Ureter (tissue), 1 donor: ENCODE measurements at regions not wholly inside any gene's neighbourhood (a gene's known extent, or its start where the extent isn't known, plus 50 kb on each side); places are given as distances from the start of the nearest gene placed in this dataset.

ENCODE experiments used
- DNase-seq: peaks from one replicate; pipeline ENCODE4 v3.0.0-alpha.2; 2020; ENCODE audit warnings: low spot score
- donor health status: DM: yes; HTN: yes; CAD: no.

DNA sequence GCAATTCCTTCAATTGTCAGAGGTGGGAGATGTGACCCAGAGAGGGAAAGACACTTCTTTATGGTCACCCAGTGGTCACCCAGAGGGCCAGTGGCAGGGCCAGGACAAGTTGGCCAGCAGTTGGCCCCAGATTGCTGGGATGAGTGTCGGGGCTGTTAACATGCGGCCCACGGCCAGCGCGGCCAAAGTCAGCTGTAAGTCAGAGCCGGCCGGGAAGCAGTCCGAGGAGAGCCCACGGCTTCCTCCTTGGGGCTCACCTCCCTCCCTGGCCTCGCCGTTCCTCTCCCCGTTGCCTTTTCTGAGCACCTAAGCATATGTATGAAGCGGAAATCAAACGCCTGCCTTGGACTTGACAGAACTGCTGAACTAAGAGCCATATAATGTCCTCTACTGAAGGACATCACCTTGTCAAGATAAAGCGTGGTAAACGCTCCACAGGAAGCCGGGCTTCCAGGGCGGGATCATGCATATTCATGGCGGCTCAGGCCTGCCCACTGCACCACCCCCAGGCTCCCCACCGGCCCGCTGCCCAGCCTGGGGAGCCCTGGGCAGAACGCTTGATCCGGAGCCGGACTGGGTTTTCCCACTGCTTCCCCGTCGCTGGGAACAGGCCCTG is 245.4 kb upstream of the POU3F1 start:
- DNase-seq = no peak

DNA sequence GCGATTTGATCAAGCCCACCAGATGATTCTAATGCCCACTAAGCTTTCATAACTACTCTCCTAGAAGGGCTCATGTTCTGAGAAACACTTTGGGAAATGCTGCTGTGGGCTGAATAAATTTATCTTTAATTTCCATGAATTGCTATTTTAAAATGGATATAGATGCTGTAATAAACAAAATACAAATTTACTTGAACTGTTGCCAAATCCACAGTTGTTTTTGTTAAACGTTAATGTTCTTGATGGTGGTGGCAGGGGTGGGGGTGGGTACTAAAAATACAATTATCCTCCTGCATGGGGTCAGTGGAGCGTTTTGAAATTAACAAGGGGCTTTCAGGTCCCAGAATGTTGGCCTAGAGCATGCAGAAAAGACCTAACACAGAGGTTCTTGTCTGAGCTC is 244.7 kb upstream of the POU3F1 start:
- DNase-seq = no peak

DNA sequence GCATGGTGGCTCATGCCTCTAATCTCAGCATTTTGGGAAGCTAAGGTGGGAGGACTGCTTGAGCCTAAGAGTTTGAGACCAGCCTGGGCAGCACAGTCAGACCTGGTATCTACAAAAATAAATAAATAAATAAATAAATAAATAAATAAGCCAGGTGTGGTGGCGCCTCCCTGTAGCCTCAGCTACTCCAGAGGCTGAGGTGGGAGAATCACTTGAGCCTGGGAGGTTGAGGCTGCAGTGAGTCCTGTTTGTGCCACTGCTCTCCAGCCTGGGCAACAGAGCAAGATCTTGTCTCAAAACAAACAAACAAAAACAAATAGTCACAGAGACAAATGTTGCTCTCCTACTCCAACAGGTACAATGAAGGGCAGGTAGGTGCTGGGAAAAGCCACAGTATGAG is 242.4 kb upstream of the POU3F1 start:
- no peak for DNase-seq

DNA sequence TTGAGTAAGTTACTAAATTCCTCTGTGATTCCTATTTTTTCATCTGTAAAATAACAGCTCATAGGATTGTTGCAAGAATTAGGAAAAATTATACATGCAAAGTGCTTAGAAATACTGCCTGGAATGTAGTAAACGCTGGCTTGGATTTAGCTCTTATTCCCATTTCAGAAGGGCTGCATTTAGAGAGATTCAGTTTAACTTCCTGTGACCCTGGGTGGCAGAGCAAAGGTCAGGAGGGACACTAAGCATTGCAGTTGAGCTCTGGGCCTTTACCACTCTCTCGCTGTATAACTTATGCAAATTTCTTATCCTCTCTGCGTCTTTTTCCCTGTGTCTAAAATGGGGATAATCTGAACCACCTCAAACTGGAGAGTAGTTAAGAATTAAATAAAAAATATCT is 241.0 kb upstream of the POU3F1 start:
- DNase-seq = no peak

DNA sequence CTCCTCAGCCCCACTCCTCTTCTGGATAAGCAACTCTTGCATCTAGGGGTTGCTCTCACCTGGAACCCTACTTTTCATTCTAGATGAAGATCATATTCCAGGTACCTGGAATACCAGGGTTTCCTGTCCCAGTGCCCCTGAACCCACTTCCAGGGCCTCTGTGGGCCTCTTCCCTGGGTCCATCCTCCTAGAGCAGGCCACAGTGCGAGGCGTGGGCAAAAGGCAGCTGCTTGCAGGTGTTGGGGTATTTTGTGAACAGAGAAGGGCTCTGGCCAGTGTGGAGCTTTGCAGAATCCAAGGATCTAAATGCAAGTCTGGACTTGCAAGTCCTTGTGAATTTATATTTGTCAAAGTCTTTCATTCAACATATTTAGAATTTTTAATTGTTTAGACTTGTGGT is 240.4 kb upstream of the POU3F1 start:
- DNase-seq = no peak

DNA sequence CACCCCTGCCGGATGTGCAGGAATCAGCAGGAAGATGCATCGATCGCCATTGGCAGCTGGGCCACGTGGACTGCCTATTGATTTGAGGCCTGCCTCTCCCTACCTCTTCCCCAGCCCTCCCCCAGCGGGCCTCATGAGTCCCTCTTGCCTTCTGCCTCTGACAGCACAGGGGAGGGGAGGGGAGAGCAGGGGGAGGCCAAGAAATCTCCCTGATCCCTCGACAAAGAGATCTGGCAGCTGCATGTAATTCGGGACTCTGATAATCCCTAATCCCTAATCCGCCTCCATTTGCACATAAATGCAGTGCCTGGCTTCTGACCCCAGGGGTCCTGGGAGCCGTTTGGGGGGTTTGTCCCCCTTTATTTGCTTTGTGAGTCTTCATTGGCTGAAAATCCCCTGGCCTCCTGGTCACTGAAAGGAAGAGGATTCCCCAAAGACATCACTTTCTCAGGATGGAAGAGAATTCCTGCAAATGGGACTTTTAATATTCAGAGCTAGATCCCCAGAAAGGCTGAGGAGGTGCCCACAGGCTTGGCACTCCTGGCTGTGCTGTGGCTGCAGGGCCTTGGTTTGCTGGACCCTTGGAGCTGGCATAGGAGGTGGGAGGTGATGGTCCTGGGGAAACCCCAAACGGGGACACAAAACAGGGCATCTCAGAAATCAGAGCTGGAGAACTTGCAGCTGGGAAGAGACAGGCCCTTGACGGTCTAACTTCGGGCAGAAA is 239.4 kb upstream of the POU3F1 start:
- DNase-seq = peak; percentile 36

DNA sequence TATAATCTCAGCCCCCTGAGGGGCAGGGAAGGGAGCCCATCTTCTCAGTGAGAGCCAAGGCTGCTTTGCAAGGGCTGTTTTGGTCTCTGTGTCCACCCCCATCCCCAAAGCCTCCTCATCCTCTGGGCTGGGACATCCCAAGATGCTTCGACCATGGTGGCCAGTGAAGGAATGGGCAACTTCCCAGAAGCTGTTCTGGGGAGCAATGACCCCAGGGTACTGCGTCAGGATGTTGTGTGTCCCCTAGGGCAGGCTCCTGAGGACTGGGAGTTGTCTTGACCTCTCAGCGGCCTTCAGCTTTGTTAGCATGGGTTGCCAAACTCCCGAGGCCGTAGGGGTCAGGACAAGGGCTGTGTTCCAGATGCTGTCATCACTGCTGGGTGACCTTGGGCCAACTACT is 238.4 kb upstream of the POU3F1 start:
- peak; percentile 27 for DNase-seq

DNA sequence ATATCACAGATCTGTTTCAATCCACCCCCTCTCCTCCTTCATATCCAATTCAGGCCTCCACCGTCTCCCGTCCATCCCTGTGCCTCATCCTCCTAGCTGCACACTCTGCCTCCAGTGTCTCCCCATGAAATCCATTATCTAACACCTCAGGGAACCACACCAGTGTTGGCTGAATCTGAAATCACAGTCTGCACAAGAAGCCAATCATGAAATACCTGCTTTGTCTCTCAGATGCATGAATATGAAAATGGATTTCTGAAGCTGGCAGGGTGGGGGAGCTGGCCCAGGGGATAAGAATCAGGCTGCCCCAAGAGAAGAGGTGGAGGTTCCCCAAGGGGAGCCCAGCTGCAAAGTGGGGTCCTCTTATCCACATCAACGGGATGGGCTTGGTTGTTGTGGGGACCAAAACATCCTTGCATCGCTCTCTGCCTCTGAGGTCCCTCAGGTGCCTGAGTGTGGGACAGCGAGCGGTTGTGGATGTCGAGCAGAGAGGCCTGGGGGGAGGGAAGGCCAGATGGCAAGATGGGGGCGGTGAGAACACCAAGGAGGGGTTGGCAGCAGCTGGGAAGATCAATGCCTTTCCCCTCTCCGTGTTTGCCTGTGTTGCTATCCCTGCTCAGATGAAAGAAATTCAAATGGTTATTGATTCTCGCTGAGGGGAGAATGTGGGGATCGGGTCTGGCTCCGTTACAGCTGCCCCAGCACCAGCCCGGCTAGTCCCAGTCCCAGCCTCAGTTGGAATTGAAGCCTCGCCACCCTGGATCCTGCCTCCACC is 237.3 kb upstream of the POU3F1 start:
- peak; percentile 12 for DNase-seq

DNA sequence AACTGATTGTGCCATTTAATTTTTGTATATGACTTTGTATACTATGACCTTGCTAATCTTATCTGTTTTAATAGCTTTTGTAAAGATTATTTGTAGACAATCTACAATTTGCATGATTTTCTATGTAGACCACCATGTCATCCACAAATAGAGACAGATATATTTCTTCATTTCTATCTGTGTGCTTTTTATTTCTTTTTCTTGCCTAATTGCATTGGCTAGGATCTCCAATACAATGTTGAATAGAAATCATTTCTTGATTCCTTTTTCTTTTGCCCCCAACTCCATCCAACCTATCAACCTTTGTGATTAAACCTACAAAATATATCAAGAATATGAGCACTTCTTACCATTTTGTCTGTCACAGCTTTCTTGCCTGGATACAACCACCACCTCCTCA is 232.6 kb upstream of the POU3F1 start:
- no peak for DNase-seq

DNA sequence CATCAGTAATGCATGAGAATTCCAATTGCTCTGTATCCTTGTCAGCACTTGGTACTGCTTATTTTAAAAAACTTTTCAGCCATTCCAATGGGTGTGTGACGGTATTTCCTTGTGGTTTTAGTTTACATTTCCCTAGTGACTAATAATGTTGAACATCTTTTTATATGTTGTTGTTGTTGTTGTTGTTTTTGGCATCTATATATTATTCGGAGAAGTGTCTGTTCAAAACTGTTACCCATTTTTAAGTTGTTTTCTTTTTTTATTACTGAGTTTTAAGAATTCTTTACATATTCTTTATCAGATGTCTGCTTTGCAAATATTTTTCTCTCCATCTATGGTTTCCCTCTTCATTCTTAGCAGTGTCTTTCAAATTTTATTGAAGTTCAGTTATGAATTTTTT is 231.1 kb upstream of the POU3F1 start:
- DNase-seq = no peak

DNA sequence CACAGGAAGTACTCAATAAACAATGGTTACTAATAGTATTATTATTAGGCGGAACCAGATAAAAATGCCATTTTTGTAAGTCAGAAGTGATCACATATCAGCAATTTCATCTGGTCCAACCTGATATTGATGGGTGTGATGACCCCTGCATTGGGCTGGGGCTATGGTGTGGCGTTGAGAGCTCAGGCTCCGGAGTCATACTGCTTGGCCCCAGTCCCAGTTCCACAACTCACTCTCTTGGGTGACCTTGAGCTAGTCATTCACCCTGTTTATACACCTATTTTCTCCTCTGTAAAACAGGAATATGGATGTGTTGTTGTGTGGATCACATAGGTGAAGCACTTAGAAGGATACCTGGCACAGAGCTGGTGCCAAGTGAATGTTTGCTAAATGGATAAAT is 229.4 kb upstream of the POU3F1 start:
- no peak for DNase-seq

DNA sequence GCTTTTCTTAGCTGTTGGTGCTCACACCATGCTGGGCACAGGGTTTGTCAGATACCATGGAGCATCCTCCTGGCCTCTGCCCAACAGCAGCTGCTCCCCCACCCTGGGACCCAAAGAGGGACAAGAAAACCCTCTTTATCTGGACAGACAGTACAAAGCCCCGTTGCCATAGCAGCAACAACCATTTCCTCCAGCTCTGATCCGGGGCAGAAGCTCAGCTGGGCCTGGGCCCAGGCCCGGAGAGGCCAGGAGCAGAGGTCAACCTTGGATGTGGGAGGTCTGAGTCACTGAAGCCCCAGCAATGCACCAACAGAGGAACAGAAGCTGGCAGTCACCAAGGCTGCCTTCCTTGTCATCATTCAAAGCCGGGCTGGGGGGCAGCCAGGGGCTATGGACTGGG is 228.4 kb upstream of the POU3F1 start:
- no peak for DNase-seq

DNA sequence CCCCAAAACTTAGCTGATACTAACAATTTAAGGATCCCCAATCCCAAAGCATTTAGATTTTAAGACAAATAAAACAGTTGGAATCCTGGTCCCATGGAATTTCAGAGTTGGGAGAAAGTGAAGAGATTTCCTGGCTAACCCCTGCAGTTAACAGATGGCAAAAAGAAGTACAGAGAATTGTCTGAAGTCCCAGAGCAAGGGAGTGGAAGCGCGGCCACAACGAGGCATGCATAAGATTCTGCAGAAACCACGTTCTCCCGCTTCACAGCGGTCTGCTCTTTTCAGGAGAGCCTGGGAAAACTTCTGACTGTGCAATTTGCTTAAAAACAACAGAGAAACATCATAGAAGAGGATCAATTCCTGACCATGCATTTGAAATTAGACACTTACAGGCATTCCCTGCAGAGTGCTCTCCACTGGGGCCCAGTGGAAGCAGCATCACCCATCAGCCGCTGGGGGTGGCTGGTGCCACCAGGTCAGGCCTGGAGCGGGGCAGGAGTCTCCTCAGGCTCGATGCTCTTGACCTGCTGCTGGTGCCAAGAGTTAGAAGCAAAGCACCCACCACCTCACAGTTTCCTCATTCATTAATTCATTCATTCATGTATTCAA is 226.7 kb upstream of the POU3F1 start:
- DNase-seq = no peak

DNA sequence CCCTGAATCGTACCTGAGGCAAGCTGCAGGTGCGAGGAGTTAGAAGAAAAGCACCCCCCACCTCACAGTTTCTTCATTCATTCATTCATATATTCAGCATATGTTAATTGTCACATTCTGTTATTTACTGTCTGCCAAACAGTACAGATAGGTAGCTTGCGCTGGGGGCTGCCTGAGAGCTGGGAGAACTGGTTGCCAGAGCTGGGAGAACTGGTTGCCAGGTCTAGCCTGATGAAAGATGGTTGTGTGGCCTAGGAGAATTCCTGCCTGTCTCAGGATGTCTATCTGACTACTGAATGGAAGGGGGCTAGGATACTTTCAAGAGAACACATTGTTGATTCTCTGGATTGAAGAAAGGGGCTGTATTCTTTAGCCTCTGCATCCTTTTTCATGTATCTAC is 225.9 kb upstream of the POU3F1 start:
- no peak for DNase-seq

DNA sequence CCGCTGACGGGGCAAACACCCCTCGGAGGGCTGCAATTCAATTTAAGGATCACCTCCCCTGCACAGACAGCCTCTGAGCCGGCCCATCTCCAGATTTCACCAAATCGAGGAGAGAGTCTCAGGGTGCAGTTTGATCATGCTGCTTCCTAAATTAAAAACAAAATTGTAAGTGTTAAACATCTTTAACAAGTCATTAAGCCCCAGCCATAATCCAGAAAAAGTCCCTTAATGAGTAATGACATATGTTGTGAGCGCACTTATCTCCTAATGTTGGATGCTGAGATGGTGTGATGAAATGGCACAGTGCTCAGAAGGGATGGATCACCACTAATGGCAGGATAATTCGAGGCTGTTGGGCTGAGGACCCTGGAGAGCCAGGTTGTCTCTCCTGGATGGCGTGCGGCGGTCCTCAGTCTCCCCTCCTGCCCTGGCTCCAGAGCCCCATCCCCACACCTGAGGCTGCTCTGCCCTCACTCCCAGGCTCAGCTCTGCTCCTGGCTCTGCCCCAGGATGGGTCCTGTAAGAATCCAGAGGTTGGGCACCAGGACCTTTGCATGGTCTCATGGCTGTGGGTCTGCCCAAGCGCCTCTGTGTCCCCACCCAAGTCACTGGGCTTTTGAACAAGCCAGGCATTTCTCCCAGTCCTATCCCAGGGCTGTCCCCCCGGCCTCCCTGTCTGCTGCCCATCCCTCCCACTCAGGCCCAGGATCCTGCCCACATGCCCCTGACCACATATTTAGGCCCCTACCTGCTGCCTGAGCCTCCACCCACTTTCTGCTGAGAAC is 224.4 kb upstream of the POU3F1 start:
- no peak for DNase-seq

DNA sequence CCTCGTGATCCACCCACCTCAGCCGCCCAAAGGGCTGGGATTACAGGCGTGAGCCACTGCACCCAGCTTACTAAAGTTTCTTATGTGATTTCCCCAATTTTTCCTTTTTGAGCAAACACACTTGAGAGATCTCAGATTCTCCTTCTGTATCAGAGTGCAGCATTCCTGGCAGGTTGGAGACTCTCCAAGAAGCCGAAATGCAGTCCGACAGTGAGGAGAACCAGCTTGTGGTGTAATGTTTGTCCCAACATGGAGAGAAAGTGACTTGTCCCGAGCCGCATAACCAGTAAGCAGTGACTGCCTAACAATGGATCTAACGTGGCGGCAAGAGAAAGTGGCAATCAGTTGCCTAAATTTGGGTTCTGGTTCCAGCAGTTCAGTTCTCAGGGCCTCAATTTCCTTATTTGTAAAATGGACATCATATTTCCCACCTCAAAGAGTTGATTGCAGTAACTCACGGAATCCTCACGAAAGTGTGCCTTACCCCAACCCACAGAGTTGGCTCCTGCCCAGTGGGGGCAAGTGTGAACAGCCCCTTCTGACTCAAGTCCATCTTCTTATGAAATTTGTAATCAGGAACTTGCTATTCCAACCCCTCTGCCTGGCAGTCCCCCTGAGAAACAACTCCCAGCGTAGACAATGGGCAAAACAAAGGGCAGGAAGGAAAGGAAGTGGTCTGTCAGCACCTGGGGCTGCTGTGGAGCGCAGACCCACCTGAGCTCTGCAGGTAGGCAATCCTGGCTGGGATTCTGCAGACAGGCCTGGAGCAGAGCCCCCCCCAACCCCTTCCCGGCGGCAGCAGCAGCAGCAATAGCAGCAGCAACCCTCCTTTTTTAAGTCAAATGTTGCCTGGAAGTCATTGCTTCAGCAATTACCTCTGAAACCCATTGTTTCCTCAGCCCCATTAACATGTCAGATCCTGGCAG is 223.6 kb upstream of the POU3F1 start:
- no peak for DNase-seq

DNA sequence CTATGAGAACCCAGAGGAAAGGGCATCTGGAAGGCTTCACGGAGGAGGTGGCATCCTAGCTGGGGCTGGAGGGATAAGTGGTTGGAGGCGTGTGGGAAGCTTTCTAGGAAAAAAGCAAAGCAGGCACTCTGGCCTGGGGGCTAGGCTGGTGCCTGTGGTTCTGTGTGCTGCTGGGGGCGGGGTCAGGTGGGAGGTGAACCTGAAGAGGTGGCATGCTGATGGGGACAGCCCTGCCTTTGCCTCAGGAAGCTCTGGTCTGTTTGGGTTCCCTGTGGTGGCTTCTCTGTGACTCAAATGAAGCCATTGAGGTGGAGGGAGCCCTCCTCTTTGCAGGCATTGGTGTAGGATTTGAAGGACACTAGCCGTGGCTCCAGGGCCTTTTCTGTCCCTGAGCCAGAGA is 221.6 kb upstream of the POU3F1 start:
- no peak for DNase-seq

DNA sequence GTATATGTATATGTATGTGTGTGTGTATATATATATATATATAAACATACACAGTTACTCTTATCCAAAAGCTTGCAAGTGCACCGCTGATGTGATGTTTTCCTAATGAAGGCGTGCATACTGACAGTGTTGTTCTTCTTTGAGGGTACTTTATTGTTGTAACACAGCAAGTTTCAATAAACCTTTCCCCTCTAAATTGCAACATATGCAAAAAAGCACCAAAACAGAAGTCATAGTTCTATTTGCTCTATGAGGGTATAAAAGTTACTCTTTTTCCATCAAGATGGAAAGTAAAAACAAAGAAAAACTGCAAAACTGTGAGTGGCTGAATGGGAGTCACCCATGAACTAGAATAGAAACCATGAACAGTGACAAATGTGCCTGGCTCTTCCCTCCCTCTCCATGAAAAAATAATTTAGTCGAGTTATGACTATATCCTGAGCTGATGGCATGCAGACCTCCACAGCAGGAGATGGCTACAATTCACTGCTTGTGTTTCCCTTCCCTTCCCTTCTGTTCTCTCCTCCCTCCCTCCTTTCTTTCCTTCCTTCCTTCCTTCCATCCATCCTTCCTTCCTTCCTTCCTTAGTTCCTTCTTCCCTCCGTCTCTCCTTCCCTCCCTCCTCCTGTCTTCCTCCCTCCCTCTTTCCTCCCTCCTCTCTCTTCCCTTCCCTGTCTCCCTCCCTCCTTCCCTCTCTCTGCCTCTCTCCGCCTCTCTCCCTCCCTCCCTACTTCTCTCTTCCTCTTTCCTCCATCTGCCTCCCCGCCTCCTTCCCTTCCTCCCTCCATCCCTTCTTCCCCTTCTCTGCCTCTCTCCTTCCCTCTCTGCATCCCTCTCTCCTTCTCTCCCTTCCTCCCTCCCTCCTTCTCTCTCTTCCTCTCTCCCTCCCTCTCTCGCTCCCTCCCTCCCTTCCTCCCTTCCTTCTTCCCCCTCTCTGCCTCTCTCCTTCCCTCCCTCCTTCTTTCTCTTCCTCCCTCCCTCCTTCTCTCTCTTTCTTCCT is 220.7 kb upstream of the POU3F1 start:
- no peak for DNase-seq

DNA sequence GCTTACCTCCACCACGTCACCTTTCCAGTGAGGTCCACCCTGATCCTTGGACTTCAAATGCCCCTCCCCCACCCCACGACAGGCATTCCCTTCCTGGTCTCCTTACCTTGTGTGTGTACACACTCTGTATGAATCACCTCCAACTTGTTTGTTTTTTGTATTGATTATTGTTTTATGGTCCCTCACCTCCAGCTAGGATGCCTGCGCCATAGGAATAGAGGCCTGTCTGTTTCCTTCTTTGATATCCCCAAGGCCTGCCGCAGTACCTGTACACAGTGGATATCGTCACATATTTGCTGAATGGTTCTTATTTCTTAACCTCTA is 219.6 kb upstream of the POU3F1 start:
- DNase-seq = no peak
